C4-2B (cell line): ENCODE measurements at regions not wholly inside any gene's neighbourhood (a gene's known extent, or its start where the extent isn't known, plus 50 kb on each side); places are given as distances from the start of the nearest gene placed in this dataset.

Source experiments
- CTCF ChIP-seq: fragments of 450-650 bp; conservative IDR thresholded peaks from 2 replicates; pipeline ENCODE4 v1.5.1; 2017; ENCODE audit warnings: mild to moderate bottlenecking
- ZFX ChIP-seq: fragments of 450-650 bp; IDR thresholded peaks from 2 replicates; pipeline ENCODE4 v1.6.1; 2017

GRCh38 chrX:45348296-45348695, 147.6 kb upstream of the DIPK2B start:
- TF ChIP-seq CTCF (no peak), ZFX (no peak)
